Right lobe of liver (tissue), 6 donors: ENCODE measurements at regions not wholly inside any gene's neighbourhood (a gene's known extent, or its start where the extent isn't known, plus 50 kb on each side); places are given as distances from the start of the nearest gene placed in this dataset.

ENCODE experiments used
- ATAC-seq, 4 donors: fragments of 200-7000 bp; cut with Tn5 transposase; one replicate each; pipeline ENCODE4 v1.9.1; 2020; ENCODE audit warnings: mild to moderate bottlenecking in 4 of 4, moderate library complexity in 4 of 4
- DNase-seq, 3 donors: peaks; one replicate each; pipeline ENCODE4 v3.0.0-alpha.2; 2020
- H3K27ac ChIP-seq, 3 donors: fragments of 200-600 bp; one replicate each; pipeline ENCODE4 v1.8.0; 2022
- H3K27me3 ChIP-seq, 2 donors: fragments of 200-600 bp; one replicate each; pipeline ENCODE4 v1.8.0; 2022
- H3K36me3 ChIP-seq, 4 donors: fragments of 200-600 bp; sonication (generic) in 1 of 4; one replicate each; pipeline versions ENCODE4 v1.5.1 to v1.8.0; 2017 to 2022; ENCODE audit warnings: control low read depth in 1 of 4
- H3K4me1 ChIP-seq, 4 donors: fragments of 200-600 bp; sonication (generic) in 1 of 4; one replicate each; pipeline versions ENCODE4 v1.5.1 to v1.8.0; 2017 to 2022; ENCODE audit warnings: control low read depth in 1 of 4
- H3K4me3 ChIP-seq, 3 donors: fragments of 200-600 bp; one replicate each; pipeline ENCODE4 v1.8.0; 2022
- H3K9me3 ChIP-seq, 4 donors: fragments of 200-600 bp; sonication (generic) in 1 of 4; one replicate each; pipeline versions ENCODE4 v1.5.1 to v1.8.0; 2017 to 2022; ENCODE audit warnings: control low read depth in 1 of 4
- CTCF ChIP-seq, 4 donors: fragments of 200-600 bp in 3 of 4; fragments of 450-650 bp in 1 of 4; IDR thresholded peaks; one replicate each; pipeline versions ENCODE4 v1.5.1 to v1.8.0; 2016 to 2022; ENCODE audit warnings: antibody characterized with exemption in 4 of 4, mild to moderate bottlenecking in 2 of 4
- POLR2A ChIP-seq: fragments of 450-650 bp; IDR thresholded peaks from one replicate; pipeline ENCODE4 v1.6.1; 2017; ENCODE audit warnings: antibody characterized with exemption, mild to moderate bottlenecking
- WGBS: methylation state at CpG from one replicate; pipeline ENCODE4 v1.1.6; 2018; ENCODE audit warnings: low coverage, low lambda C conversion rate; ENCODE audit not compliant: insufficient coverage; ENCODE audit errors: missing lambda C conversion rate; 5-methylcytosine and 5-hydroxymethylcytosine counted together
- intact Hi-C, 2 donors: fragments of 100-400 bp; cut with DNase I; formaldehyde crosslinking; loops; one replicate each; pipeline versions ENCODE4 v1.11.2 to v1.14.1; 2022
- donor health status: DM: no; HTN: yes; CAD: no.
- donor health status: DM: no; HTN: no; CAD: no.
- donor health status: DM: no; HTN: no; CAD: no.
- donor health status: DM: no; HTN: yes; CAD: no.
- donor health status: DM: no; HTN: yes; CAD: no.

GRCh38 chr19:31424861-31425620, 75.8 kb upstream of the TSHZ3 start:
- WGBS: 34% methylated on average over 9 of the region's 9 CpGs
- ATAC-seq (no peak), DNase-seq (no peak)
- Histone ChIP-seq H3K4me3 (no peak overlapping the region), H3K9me3 (no peaks in the 10 kb centered on the region), H3K4me1 (no peaks in the 10 kb centered on the region), H3K27me3 (no peaks in the 10 kb centered on the region), H3K36me3 (no peaks in the 10 kb centered on the region), H3K27ac (no peak overlapping the region)
- intact Hi-C loops: no loop called here
- TF ChIP-seq CTCF (IDR thresholded peaks at IDR 0.05) (no peak), POLR2A (no peak)

DNA sequence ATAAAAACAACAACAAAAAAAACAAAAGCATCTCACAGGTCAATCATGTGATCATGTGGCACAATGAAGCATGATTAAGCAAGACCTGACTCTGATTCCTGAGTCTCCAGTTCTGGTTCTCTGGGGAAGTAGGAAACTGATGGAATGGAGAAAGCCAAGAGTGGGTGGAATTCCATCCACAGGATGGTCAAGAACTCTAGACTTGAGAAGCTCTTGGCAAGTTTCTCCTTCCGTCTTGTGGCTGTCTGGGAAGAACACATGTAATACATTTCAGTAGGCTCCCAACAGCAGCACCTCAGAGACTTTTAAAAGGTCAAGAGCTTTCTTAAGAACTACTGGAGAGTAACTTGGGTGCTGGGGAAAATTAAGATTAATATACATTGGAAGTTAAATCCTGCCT, 78.6 kb upstream of the TSHZ3 start:
- H3K4me3 ChIP-seq: no peak overlapping the region
- H3K4me1 ChIP-seq: no peaks in the 10 kb centered on the region
- no peak overlapping the region for H3K27ac ChIP-seq
- no peaks in the 10 kb centered on the region for H3K27me3 ChIP-seq
- H3K36me3 ChIP-seq: no peaks in the 10 kb centered on the region
- WGBS: 50% methylated on average over 1 of the region's 1 CpG
- ATAC-seq (no peak), DNase-seq (no peak)
- TF ChIP-seq POLR2A (no peak), CTCF (IDR thresholded peaks at IDR 0.05) (no peak)
- intact Hi-C loops: no loop called here
- H3K9me3 ChIP-seq: no peaks in the 10 kb centered on the region

GRCh38 chr19:31430381-31430780, 81.1 kb upstream of the TSHZ3 start:
- Histone ChIP-seq H3K27ac (no peak overlapping the region), H3K9me3 (no peaks in the 10 kb centered on the region), H3K4me3 (no peak overlapping the region), H3K36me3 (no peaks in the 10 kb centered on the region), H3K27me3 (no peaks in the 10 kb centered on the region), H3K4me1 (no peaks in the 10 kb centered on the region)
- intact Hi-C loops: no loop called here
- 82% methylated on average over 3 of the region's 4 CpGs for WGBS
- TF ChIP-seq POLR2A: no peak
- no peak for TF ChIP-seq CTCF (IDR thresholded peaks at IDR 0.05)
- no peak for ATAC-seq
- DNase-seq: no peak

- H3K27me3 ChIP-seq: no peaks in the 10 kb centered on the region
- DNase-seq: no peak
- H3K4me1 ChIP-seq: no peaks in the 10 kb centered on the region
- TF ChIP-seq POLR2A: no peak
- no peaks in the 10 kb centered on the region for H3K36me3 ChIP-seq
- H3K9me3 ChIP-seq: no peaks in the 10 kb centered on the region
- WGBS: 50% methylated on average over 7 of the region's 8 CpGs
- no peak overlapping the region for H3K4me3 ChIP-seq
- intact Hi-C loops: no loop called here
- no peak for ATAC-seq
- H3K27ac ChIP-seq: no peak overlapping the region
Observed at GRCh38 chr19:31432201-31432810, 83.1 kb upstream of the TSHZ3 start.

- H3K4me1 ChIP-seq: no peaks in the 10 kb centered on the region
- ATAC-seq: no peak
Observed at GRCh38 chr19:31436121-31436776, 87.0 kb upstream of the TSHZ3 start.

More at GRCh38 chr19:31436121-31436776, 87.0 kb upstream of the TSHZ3 start:
- H3K36me3 ChIP-seq: no peaks in the 10 kb centered on the region
- H3K27me3 ChIP-seq: no peaks in the 10 kb centered on the region
- WGBS: 34% methylated on average over 4 of the region's 4 CpGs
- TF ChIP-seq CTCF (IDR thresholded peaks at IDR 0.05) (no peak), POLR2A (no peak)
- no peak overlapping the region for H3K4me3 ChIP-seq
- no peak for DNase-seq
- no peak overlapping the region for H3K27ac ChIP-seq
- H3K9me3 ChIP-seq: no peaks in the 10 kb centered on the region
- intact Hi-C loops: no loop called here
